ENCODE measurements at regions not wholly inside any gene's neighbourhood (a gene's known extent, or its start where the extent isn't known, plus 50 kb on each side); places are given as distances from the start of the nearest gene placed in this dataset.
A peak's percentile ranks its signal among the peaks of the same experiment; 100 is the strongest.
"Not testable (repeated sequence)": the region's sequence is repeated elsewhere in the genome, so short reads cannot be mapped to it uniquely, and the experiment has no call there.

GRCh38 chr10:30696416-30697185, 67.0 kb upstream of the LYZL2 start:
- DNase-seq = not testable (repeated sequence)

GRCh38 chr10:30695481-30696236, 66.1 kb upstream of the LYZL2 start:
- not testable (repeated sequence) for DNase-seq

- no peak for DNase-seq
These were observed 65.1 kb upstream of the LYZL2 start for GRCh38 chr10:30694518-30695228.

- no peak for DNase-seq
These were observed 62.1 kb upstream of the LYZL2 start for GRCh38 chr10:30691639-30692015.

GRCh38 chr10:30690948-30691638, 61.5 kb upstream of the LYZL2 start:
- DNase-seq = not testable (repeated sequence)

GRCh38 chr10:30688456-30688855, 58.9 kb upstream of the LYZL2 start:
- DNase-seq = no peak

GRCh38 chr10:30687698-30688213, 58.2 kb upstream of the LYZL2 start:
- DNase-seq = peak; percentile 32

- DNase-seq = no peak
These were observed 57.2 kb upstream of the LYZL2 start for GRCh38 chr10:30686708-30687107.

- DNase-seq = no peak
These were observed 53.9 kb upstream of the LYZL2 start for GRCh38 chr10:30683496-30683895.

GRCh38 chr10:30682377-30683199, 53.0 kb upstream of the LYZL2 start:
- not testable (repeated sequence) for DNase-seq

GRCh38 chr10:30680908-30681307, 51.4 kb upstream of the LYZL2 start:
- DNase-seq = no peak
